ENCODE measurements at regions not wholly inside any gene's neighbourhood (a gene's known extent, or its start where the extent isn't known, plus 50 kb on each side); places are given as distances from the start of the nearest gene placed in this dataset.

GRCh38 chr5:144918371-144918770, 747.7 kb downstream of the KCTD16 start:
- Mint-ChIP-seq H3K27ac (no peak overlapping the region), H3K4me1 (ENCODE audit: unreplicated experiment) (no peaks in the 10 kb centered on the region), H3K4me3 (no peak overlapping the region), H3K36me3 (no peaks in the 10 kb centered on the region), H3K27me3 (peaks cover 72% of the 10 kb centered on the region), H3K9me3 (no peaks in the 10 kb centered on the region)
- DNase-seq (ENCODE audit: extremely low spot score, unreplicated experiment): no peak
- TF ChIP-seq, protein P1, sequence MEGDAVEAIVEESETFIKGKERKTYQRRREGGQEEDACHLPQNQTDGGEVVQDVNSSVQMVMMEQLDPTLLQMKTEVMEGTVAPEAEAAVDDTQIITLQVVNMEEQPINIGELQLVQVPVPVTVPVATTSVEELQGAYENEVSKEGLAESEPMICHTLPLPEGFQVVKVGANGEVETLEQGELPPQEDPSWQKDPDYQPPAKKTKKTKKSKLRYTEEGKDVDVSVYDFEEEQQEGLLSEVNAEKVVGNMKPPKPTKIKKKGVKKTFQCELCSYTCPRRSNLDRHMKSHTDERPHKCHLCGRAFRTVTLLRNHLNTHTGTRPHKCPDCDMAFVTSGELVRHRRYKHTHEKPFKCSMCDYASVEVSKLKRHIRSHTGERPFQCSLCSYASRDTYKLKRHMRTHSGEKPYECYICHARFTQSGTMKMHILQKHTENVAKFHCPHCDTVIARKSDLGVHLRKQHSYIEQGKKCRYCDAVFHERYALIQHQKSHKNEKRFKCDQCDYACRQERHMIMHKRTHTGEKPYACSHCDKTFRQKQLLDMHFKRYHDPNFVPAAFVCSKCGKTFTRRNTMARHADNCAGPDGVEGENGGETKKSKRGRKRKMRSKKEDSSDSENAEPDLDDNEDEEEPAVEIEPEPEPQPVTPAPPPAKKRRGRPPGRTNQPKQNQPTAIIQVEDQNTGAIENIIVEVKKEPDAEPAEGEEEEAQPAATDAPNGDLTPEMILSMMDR (conservative IDR thresholded peaks at IDR 0.05): no peak

GRCh38 chr5:144915452-144915851, 744.8 kb downstream of the KCTD16 start:
- Mint-ChIP-seq H3K27ac (no peak overlapping the region), H3K4me1 (ENCODE audit: unreplicated experiment) (no peaks in the 10 kb centered on the region), H3K9me3 (peaks cover 3% of the 10 kb centered on the region), H3K4me3 (no peak overlapping the region), H3K27me3 (peaks cover 81% of the 10 kb centered on the region), H3K36me3 (no peaks in the 10 kb centered on the region)
- DNase-seq (ENCODE audit: extremely low spot score, unreplicated experiment): no peak
- TF ChIP-seq, protein P1 (conservative IDR thresholded peaks at IDR 0.05): no peak

- peaks cover 5% of the 10 kb centered on the region for H3K9me3 Mint-ChIP-seq
- H3K27me3 Mint-ChIP-seq: peaks cover 87% of the 10 kb centered on the region
- DNase-seq (ENCODE audit: extremely low spot score, unreplicated experiment): no peak
- no peak overlapping the region for H3K27ac Mint-ChIP-seq
- TF ChIP-seq, protein P1 (conservative IDR thresholded peaks at IDR 0.05): no peak
- H3K4me1 Mint-ChIP-seq (ENCODE audit: unreplicated experiment): no peaks in the 10 kb centered on the region
- no peaks in the 10 kb centered on the region for H3K36me3 Mint-ChIP-seq
- no peak overlapping the region for H3K4me3 Mint-ChIP-seq
Measured at GRCh38 chr5:144913661-144914060, 743.0 kb downstream of the KCTD16 start.

GRCh38 chr5:144896473-144896872, 725.8 kb downstream of the KCTD16 start:
- H3K4me1 Mint-ChIP-seq (ENCODE audit: unreplicated experiment): no peaks in the 10 kb centered on the region
- TF ChIP-seq, protein P1 (conservative IDR thresholded peaks at IDR 0.05): no peak
- H3K27me3 Mint-ChIP-seq: peaks cover 26% of the 10 kb centered on the region
- H3K9me3 Mint-ChIP-seq: no peaks in the 10 kb centered on the region
- no peak overlapping the region for H3K4me3 Mint-ChIP-seq
- H3K36me3 Mint-ChIP-seq: no peaks in the 10 kb centered on the region
- H3K27ac Mint-ChIP-seq: no peak overlapping the region
- no peak for DNase-seq (ENCODE audit: extremely low spot score, unreplicated experiment)

- peaks cover 23% of the 10 kb centered on the region for H3K27me3 Mint-ChIP-seq
- no peak for DNase-seq (ENCODE audit: extremely low spot score, unreplicated experiment)
- no peak overlapping the region for H3K27ac Mint-ChIP-seq
- TF ChIP-seq, protein P1 (conservative IDR thresholded peaks at IDR 0.05): no peak
- no peaks in the 10 kb centered on the region for H3K36me3 Mint-ChIP-seq
- H3K4me3 Mint-ChIP-seq: no peak overlapping the region
- H3K9me3 Mint-ChIP-seq: no peaks in the 10 kb centered on the region
- H3K4me1 Mint-ChIP-seq (ENCODE audit: unreplicated experiment): no peaks in the 10 kb centered on the region
Measured at GRCh38 chr5:144886668-144887067, 716.0 kb downstream of the KCTD16 start.

GRCh38 chr5:144882739-144883283, 712.1 kb downstream of the KCTD16 start:
- peaks cover 15% of the 10 kb centered on the region for H3K27me3 Mint-ChIP-seq
- H3K4me3 Mint-ChIP-seq: no peak overlapping the region
- DNase-seq (ENCODE audit: extremely low spot score, unreplicated experiment): no peak
- no peak overlapping the region for H3K27ac Mint-ChIP-seq
- TF ChIP-seq, protein P1 (conservative IDR thresholded peaks at IDR 0.05): no peak
- H3K4me1 Mint-ChIP-seq (ENCODE audit: unreplicated experiment): peaks cover 9% of the 10 kb centered on the region
- H3K9me3 Mint-ChIP-seq: no peaks in the 10 kb centered on the region
- H3K36me3 Mint-ChIP-seq: no peaks in the 10 kb centered on the region
